Gastrocnemius medialis (tissue), 4 donors: ENCODE measurements at regions not wholly inside any gene's neighbourhood (a gene's known extent, or its start where the extent isn't known, plus 50 kb on each side); places are given as distances from the start of the nearest gene placed in this dataset.

ENCODE experiments used
- CTCF ChIP-seq, 5 experiments: fragments of 450-650 bp in 3 of 5; fragments of 200-600 bp in 2 of 5; sonication (generic) in 2 of 5; IDR thresholded peaks in 4 of 5; conservative IDR thresholded peaks in 1 of 5; 1 replicate in 4 of 5; 2 replicates in 1 of 5; pipeline ENCODE4 v1.5.1; 2016 to 2019; ENCODE audit warnings: antibody characterized with exemption in 5 of 5, mild to moderate bottlenecking in 3 of 5, moderate library complexity in 3 of 5
- POLR2A ChIP-seq, 2 donors: fragments of 450-650 bp; IDR thresholded peaks; one replicate each; pipeline ENCODE4 v1.6.1; 2017; ENCODE audit warnings: antibody characterized with exemption in 2 of 2, mild to moderate bottlenecking in 2 of 2, moderate library complexity in 2 of 2

GRCh38 chr9:87040410-87041009 lies 93.2 kb upstream of the GAS1 start:
- TF ChIP-seq CTCF (IDR thresholded peaks at IDR 0.05 in 4 of 5, conservative IDR thresholded peaks at IDR 0.05 in 1 of 5) (no peak), POLR2A (IDR thresholded peaks at IDR 0.05) (no peak)
